ENCODE measurements at regions not wholly inside any gene's neighbourhood (a gene's known extent, or its start where the extent isn't known, plus 50 kb on each side); places are given as distances from the start of the nearest gene placed in this dataset.

DNA sequence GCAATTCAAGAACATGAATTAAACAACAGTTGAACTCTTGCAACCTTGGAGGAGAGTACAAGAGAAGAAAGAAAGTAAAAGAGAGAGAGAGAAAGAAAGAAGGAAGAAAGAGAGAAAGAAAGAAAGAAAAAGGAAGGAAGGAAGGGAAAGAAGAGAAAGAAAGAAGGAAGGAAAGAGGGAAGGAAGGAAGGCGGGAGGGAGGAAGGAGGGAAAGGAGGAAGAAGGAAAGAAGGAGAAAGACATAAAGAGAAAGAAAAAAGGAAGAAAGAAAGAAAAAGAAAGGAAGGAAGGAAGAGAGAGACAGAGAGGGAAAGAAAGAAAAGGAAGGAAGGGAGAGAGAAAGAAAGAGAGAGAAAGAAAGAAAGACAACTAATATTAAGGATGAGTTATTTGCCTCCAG is 1106.7 kb downstream of the TYW1 start:
- Histone ChIP-seq H3K14ac (ENCODE audit: insufficient read length) (no peak overlapping the region), H2BK20ac (ENCODE audit: low read length) (no peak overlapping the region), H3K27me3 (replicated peaks in 1 of 4; ENCODE audit: control insufficient read depth in 3 of 4, extremely low read depth in 1 of 4, insufficient read depth in 3 of 4, low read length in 3 of 4) (no peaks in the 10 kb centered on the region), H3K56ac (replicated peaks; ENCODE audit: insufficient read length, low read depth, low read length) (no peak overlapping the region), H3K18ac (ENCODE audit: extremely low read depth, low read length) (no peak overlapping the region), H2AK5ac (ENCODE audit: low read depth, low read length) (no peak overlapping the region), H3K4ac (replicated peaks; ENCODE audit: insufficient read length, low read depth, low read length) (no peak overlapping the region), H2BK5ac (ENCODE audit: low read depth, low read length) (no peak overlapping the region), H4K20me1 (replicated peaks in 1 of 2; ENCODE audit: control insufficient read depth in 1 of 2, insufficient read depth in 2 of 2, low read length in 2 of 2) (no peaks in the 10 kb centered on the region), H3K36me3 (ENCODE audit: control insufficient read depth in 2 of 4, insufficient read depth in 4 of 4, low read length in 3 of 4) (no peaks in the 10 kb centered on the region), H3K4me3 (ENCODE audit: extremely low read depth in 1 of 4, insufficient read depth in 2 of 4, low read depth in 3 of 4, low read length in 4 of 4) (no peak overlapping the region), H4K5ac (ENCODE audit: insufficient read length, low read depth, low read length) (no peak overlapping the region), H3K4me2 (ENCODE audit: insufficient read depth in 1 of 2, low read depth in 2 of 2, low read length in 2 of 2) (no peak overlapping the region), H2BK120ac (replicated peaks; ENCODE audit: low read depth, low read length) (no peak overlapping the region), H3K79me2 (ENCODE audit: control insufficient read depth in 1 of 2, insufficient read depth in 2 of 2, low read length in 2 of 2) (no peaks in the 10 kb centered on the region), H2BK15ac (ENCODE audit: low read length) (no peak overlapping the region), H3K27ac (ENCODE audit: low read depth, low read length) (no peak overlapping the region), H4K8ac (ENCODE audit: extremely low read depth, insufficient read depth, low read length) (no peak overlapping the region), H2BK12ac (ENCODE audit: low read depth, low read length) (no peak overlapping the region), H3K23ac (ENCODE audit: insufficient read length) (no peak overlapping the region), H3K23me2 (ENCODE audit: low read depth, low read length) (no peaks in the 10 kb centered on the region), H3K9ac (replicated peaks in 1 of 4; ENCODE audit: extremely low read depth in 1 of 4, low read depth in 3 of 4, low read length in 3 of 4) (no peak overlapping the region), H2AFZ (ENCODE audit: low read length) (no peak overlapping the region), H4K91ac (replicated peaks; ENCODE audit: insufficient read length, low read length) (no peak overlapping the region), H3K4me1 (replicated peaks in 1 of 4; ENCODE audit: control insufficient read depth in 3 of 4, insufficient read depth in 4 of 4, low read length in 3 of 4) (peaks cover 0 to 3% (median 0%) of the 10 kb centered on the region in 4 experiments; a peak in 1 of 7 replicates), H3K9me3 (ENCODE audit: insufficient read depth in 2 of 2, low read depth in 1 of 2, low read length in 1 of 2) (no peaks in the 10 kb centered on the region), H3K79me1 (ENCODE audit: low read depth, low read length) (no peaks in the 10 kb centered on the region)
- DNase-seq (ENCODE audit: low read depth in 1 of 2, low spot score in 2 of 2) (no peak), FAIRE-seq (no peak)
- POLR2A ChIA-PET (ENCODE audit: partially characterized antibody), result no interaction called here
- CTCF ChIA-PET (ENCODE audit: partially characterized antibody), result no interaction called here
- 33% methylated on average over 1 of the region's 1 CpG; no CpG with 5 or more reads in 1 of the 2 experiments for WGBS, 2 experiments (ENCODE audit: extremely low coverage in 1 of 2, insufficient coverage in 1 of 2, insufficient read length in 1 of 2, insufficient replicate concordance in 2 of 2, low coverage in 1 of 2, low lambda C conversion rate in 2 of 2, missing lambda C conversion rate in 1 of 2)
- TF ChIP-seq HDAC6 (IDR thresholded peaks at IDR 0.05; ENCODE audit: low read depth, low read length), result no peak
- no peak for TF ChIP-seq EGR1 (IDR thresholded peaks at IDR 0.05; ENCODE audit: borderline replicate concordance, low read depth, low read length)
- TF ChIP-seq KDM4A (IDR thresholded peaks at IDR 0.05; ENCODE audit: low read depth, low read length, severe bottlenecking), result no peak
- TF ChIP-seq SUZ12 (IDR thresholded peaks at IDR 0.05; ENCODE audit: low read length), result no peak
- no peak for TF ChIP-seq BRCA1 (IDR thresholded peaks at IDR 0.05; ENCODE audit: low read depth, low read length)
- TF ChIP-seq SRF (IDR thresholded peaks at IDR 0.05; ENCODE audit: low read depth, low read length), result no peak
- no peak for TF ChIP-seq SP4 (IDR thresholded peaks at IDR 0.05; ENCODE audit: low read length)
- TF ChIP-seq POU5F1 (IDR thresholded peaks at IDR 0.05; ENCODE audit: low read depth, low read length), result no peak
- TF ChIP-seq FOSL1 (IDR thresholded peaks at IDR 0.05; ENCODE audit: insufficient read depth, low read depth, low read length), result no peak
- TF ChIP-seq ASH2L (IDR thresholded peaks at IDR 0.05; ENCODE audit: low read length), result no peak
- no peak for TF ChIP-seq RAD21 (IDR thresholded peaks at IDR 0.05 in 1 of 2, conservative IDR thresholded peaks at IDR 0.05 in 1 of 2; ENCODE audit: low read depth in 2 of 2, low read length in 2 of 2)
- no peak for TF ChIP-seq PHF8 (conservative IDR thresholded peaks at IDR 0.05; ENCODE audit: low read depth, low read length)
- TF ChIP-seq CTBP2 (IDR thresholded peaks at IDR 0.05; ENCODE audit: borderline replicate concordance, insufficient read depth, insufficient read length, low read length), result no peak
- TF ChIP-seq JUN (IDR thresholded peaks at IDR 0.05; ENCODE audit: low read depth, low read length), result no peak
- TF ChIP-seq BCL11A (IDR thresholded peaks at IDR 0.05; ENCODE audit: low read depth in 2 of 2, low read length in 2 of 2), result no peak
- TF ChIP-seq TCF12 (IDR thresholded peaks at IDR 0.05; ENCODE audit: low read depth, low read length), result no peak

Measured in H1 (cell line).